ENCODE measurements at regions not wholly inside any gene's neighbourhood (a gene's known extent, or its start where the extent isn't known, plus 50 kb on each side); places are given as distances from the start of the nearest gene placed in this dataset.

- no peak overlapping the region for H3K4me3 ChIP-seq (replicated peaks; ENCODE audit: insufficient read depth, low read length)
- H3K27ac ChIP-seq (replicated peaks), result peak overlapping the region; percentile 87
- peak; percentile 3 to 30 for DNase-seq (ENCODE audit: low read depth in 1 of 2, low spot score in 1 of 2)
- no peaks in the 10 kb centered on the region for H3K27me3 ChIP-seq (ENCODE audit: insufficient read depth, poor library complexity, severe bottlenecking)
- TF ChIP-seq CTCF (IDR thresholded peaks at IDR 0.05; ENCODE audit: insufficient read depth, low read length) (no peak), REST (IDR thresholded peaks at IDR 0.05; ENCODE audit: insufficient replicate concordance, low read depth) (no peak), SPI1 (IDR thresholded peaks at IDR 0.05; ENCODE audit: borderline replicate concordance, low read depth) (no peak), POLR2AphosphoS5 (IDR thresholded peaks at IDR 0.05; ENCODE audit: low read depth) (no peak), GABPA (IDR thresholded peaks at IDR 0.05; ENCODE audit: low read depth) (no peak)
Observed at GRCh38 chr7:25642849-25643248, 414.6 kb upstream of the NPVF start.

GRCh38 chr7:25643286-25643685, 415.0 kb upstream of the NPVF start:
- Histone ChIP-seq H3K4me3 (replicated peaks; ENCODE audit: insufficient read depth, low read length) (no peak overlapping the region), H3K27me3 (ENCODE audit: insufficient read depth, poor library complexity, severe bottlenecking) (no peaks in the 10 kb centered on the region), H3K27ac (replicated peaks) (peak overlapping the region; percentile 87)
- TF ChIP-seq SPI1 (IDR thresholded peaks at IDR 0.05; ENCODE audit: borderline replicate concordance, low read depth) (no peak), REST (IDR thresholded peaks at IDR 0.05; ENCODE audit: insufficient replicate concordance, low read depth) (no peak), POLR2AphosphoS5 (IDR thresholded peaks at IDR 0.05; ENCODE audit: low read depth) (no peak), CTCF (IDR thresholded peaks at IDR 0.05; ENCODE audit: insufficient read depth, low read length) (no peak), GABPA (IDR thresholded peaks at IDR 0.05; ENCODE audit: low read depth) (no peak)
- peak; percentile 34 to 52 for DNase-seq (ENCODE audit: low read depth in 1 of 2, low spot score in 1 of 2)

- DNase-seq (ENCODE audit: low read depth in 1 of 2, low spot score in 1 of 2), result peak; percentile 64 to 86
- H3K4me3 ChIP-seq (replicated peaks; ENCODE audit: insufficient read depth, low read length), result no peak overlapping the region
- H3K27ac ChIP-seq (replicated peaks), result peak overlapping the region; percentile 87
- TF ChIP-seq GABPA (IDR thresholded peaks at IDR 0.05; ENCODE audit: low read depth) (no peak), REST (IDR thresholded peaks at IDR 0.05; ENCODE audit: insufficient replicate concordance, low read depth) (no peak)
- H3K27me3 ChIP-seq (ENCODE audit: insufficient read depth, poor library complexity, severe bottlenecking), result no peaks in the 10 kb centered on the region
Observed at GRCh38 chr7:25643770-25644394, 415.6 kb upstream of the NPVF start.

All from HL-60 (cell line).